Calu3 (cell line): ENCODE measurements at regions not wholly inside any gene's neighbourhood (a gene's known extent, or its start where the extent isn't known, plus 50 kb on each side); places are given as distances from the start of the nearest gene placed in this dataset.

Experiments used
- BruUV-seq: library from RNA; stranded (reverse); fragments of 400-500 nt; replicated peaks from 2 replicates; lab custom pipeline; 2021; lab: Mats Ljungman, UMichigan
- CTCF ChIA-PET: fragments of 300-600 bp; sonication (Branson Sonifier 250); formaldehyde crosslinking; loops from one replicate; lab custom pipeline; 2022; ENCODE audit warnings: antibody characterized with exemption; lab: Charles Lee
- DNase-seq: peaks from one replicate; pipeline ENCODE4 v3.0.0; 2022
- H3K27ac Mint-ChIP-seq: one replicate; pipeline ENCODE4 v1.8.0; 2022; ENCODE audit warnings: mixed read lengths; ENCODE audit not compliant: unreplicated experiment
- H3K27me3 Mint-ChIP-seq: one replicate; pipeline ENCODE4 v1.8.0; 2022; ENCODE audit warnings: mixed read lengths; ENCODE audit not compliant: unreplicated experiment
- H3K36me3 Mint-ChIP-seq: one replicate; pipeline ENCODE4 v1.8.0; 2022; ENCODE audit warnings: mild to moderate bottlenecking, moderate library complexity, mixed read lengths; ENCODE audit not compliant: insufficient read depth, unreplicated experiment
- H3K4me1 Mint-ChIP-seq: one replicate; pipeline ENCODE4 v1.8.0; 2022; ENCODE audit warnings: mild to moderate bottlenecking, low read depth, mixed read lengths; ENCODE audit not compliant: unreplicated experiment
- H3K4me3 Mint-ChIP-seq: one replicate; pipeline ENCODE4 v1.8.0; 2022; ENCODE audit warnings: mild to moderate bottlenecking, low read depth, moderate library complexity, mixed read lengths; ENCODE audit not compliant: unreplicated experiment
- H3K9me3 Mint-ChIP-seq: one replicate; pipeline ENCODE4 v1.8.0; 2022; ENCODE audit warnings: low read depth, mixed read lengths; ENCODE audit not compliant: unreplicated experiment
- CTCF ChIP-seq: fragments of 200-600 bp; IDR thresholded peaks from one replicate; pipeline ENCODE4 v1.8.0; 2022; ENCODE audit warnings: antibody characterized with exemption; ENCODE audit not compliant: unreplicated experiment
- intact Hi-C: fragments of 100-400 bp; cut with micrococcal nuclease; formaldehyde crosslinking; loops from one replicate; pipeline ENCODE4 v1.10.0; 2022; ENCODE audit not compliant: unreplicated experiment

- BruUV-seq: no TSS peak
- Mint-ChIP-seq H3K36me3 (no peaks in the 10 kb centered on the region), H3K27ac (no peak overlapping the region), H3K9me3 (peaks cover 11% of the 10 kb centered on the region), H3K4me3 (no peak overlapping the region), H3K4me1 (no peaks in the 10 kb centered on the region), H3K27me3 (no peaks in the 10 kb centered on the region)
- no peak for DNase-seq
- TF ChIP-seq CTCF: no peak
- intact Hi-C loops: no loop called here
- CTCF ChIA-PET: no interaction called here
These were observed 195.7 kb downstream of the ZIC4 start for GRCh38 chr3:147210676-147211075.

- BruUV-seq: no TSS peak
These were observed 205.3 kb downstream of the ZIC4 start for GRCh38 chr3:147201086-147201485.

GRCh38 chr3:147200545-147200944 is 205.8 kb downstream of the ZIC4 start:
- BruUV-seq: no TSS peak
- H3K27ac Mint-ChIP-seq: no peak overlapping the region
- H3K9me3 Mint-ChIP-seq: no peaks in the 10 kb centered on the region
- no peak for TF ChIP-seq CTCF
- H3K36me3 Mint-ChIP-seq: no peaks in the 10 kb centered on the region
- H3K27me3 Mint-ChIP-seq: no peaks in the 10 kb centered on the region
- no peaks in the 10 kb centered on the region for H3K4me1 Mint-ChIP-seq
- CTCF ChIA-PET: interaction anchor here (0.7 kb wide), 3 partner anchors 78 to 627 kb away, joined by 5 to 10 read pairs (median 8); no protein-coding TSS in a partner anchor
- no peak for DNase-seq
- intact Hi-C loops: no loop called here
- no peak overlapping the region for H3K4me3 Mint-ChIP-seq

More at GRCh38 chr3:147201086-147201485, 205.3 kb downstream of the ZIC4 start:
- no peak for DNase-seq
- Mint-ChIP-seq H3K36me3 (no peaks in the 10 kb centered on the region), H3K27ac (no peak overlapping the region), H3K27me3 (no peaks in the 10 kb centered on the region), H3K9me3 (no peaks in the 10 kb centered on the region), H3K4me1 (no peaks in the 10 kb centered on the region), H3K4me3 (no peak overlapping the region)
- no peak for TF ChIP-seq CTCF
- CTCF ChIA-PET: interaction anchor here (0.7 kb wide), 1 partner anchor 79 kb away, joined by 8 read pairs; no protein-coding TSS in a partner anchor
- intact Hi-C loops: no loop called here

GRCh38 chr3:147197739-147198138 is 208.6 kb downstream of the ZIC4 start:
- no peak overlapping the region for H3K4me3 Mint-ChIP-seq
- CTCF ChIA-PET: no interaction called here
- intact Hi-C loops: loop anchor here (5.0 kb wide), 1 partner anchor 420 kb away; no protein-coding TSS in a partner anchor
- no peaks in the 10 kb centered on the region for H3K4me1 Mint-ChIP-seq
- no peaks in the 10 kb centered on the region for H3K27me3 Mint-ChIP-seq
- no peak overlapping the region for H3K27ac Mint-ChIP-seq
- no peak for TF ChIP-seq CTCF
- no peaks in the 10 kb centered on the region for H3K36me3 Mint-ChIP-seq
- no peak for DNase-seq
- no peaks in the 10 kb centered on the region for H3K9me3 Mint-ChIP-seq
- no TSS peak for BruUV-seq
